ENCODE measurements at regions not wholly inside any gene's neighbourhood (a gene's known extent, or its start where the extent isn't known, plus 50 kb on each side); places are given as distances from the start of the nearest gene placed in this dataset.

DNA sequence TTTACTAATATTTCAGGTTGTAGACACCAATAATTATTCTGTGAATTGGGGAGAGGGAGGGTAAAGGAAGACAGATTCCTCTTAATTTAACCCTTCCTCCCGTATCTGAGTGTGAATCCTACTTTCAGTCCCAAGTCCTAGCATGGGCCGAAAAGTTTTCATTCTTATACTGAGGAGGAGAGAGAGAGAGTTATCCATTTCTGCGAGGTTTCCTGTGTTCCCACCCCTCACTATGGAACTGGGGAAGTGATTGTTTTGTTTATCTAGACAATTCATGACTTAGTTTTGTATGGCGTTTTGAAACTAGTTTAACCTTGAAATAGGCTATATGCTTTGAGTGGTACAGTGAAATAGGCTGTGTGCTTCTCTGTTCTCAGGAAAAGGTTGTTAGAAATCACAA is 134.0 kb upstream of the DPYD start:
- DNase-seq = no peak

DNA sequence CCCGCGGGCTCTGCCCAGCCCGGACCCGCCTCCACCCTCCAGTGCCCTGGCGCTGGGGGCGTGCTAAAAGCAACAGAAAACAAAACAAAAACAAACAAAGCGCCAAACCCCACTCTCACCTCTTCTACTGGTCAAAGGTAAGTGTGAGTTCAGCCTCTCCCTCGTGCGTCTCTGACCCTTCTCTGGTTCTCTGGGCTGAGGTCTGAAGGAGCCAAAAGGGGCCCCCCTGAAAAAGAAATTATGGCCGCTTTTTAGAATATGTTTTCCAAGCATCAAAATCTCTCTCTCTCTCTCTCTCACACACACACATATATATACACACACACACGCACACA is 133.5 kb upstream of the DPYD start:
- DNase-seq = no peak

DNA sequence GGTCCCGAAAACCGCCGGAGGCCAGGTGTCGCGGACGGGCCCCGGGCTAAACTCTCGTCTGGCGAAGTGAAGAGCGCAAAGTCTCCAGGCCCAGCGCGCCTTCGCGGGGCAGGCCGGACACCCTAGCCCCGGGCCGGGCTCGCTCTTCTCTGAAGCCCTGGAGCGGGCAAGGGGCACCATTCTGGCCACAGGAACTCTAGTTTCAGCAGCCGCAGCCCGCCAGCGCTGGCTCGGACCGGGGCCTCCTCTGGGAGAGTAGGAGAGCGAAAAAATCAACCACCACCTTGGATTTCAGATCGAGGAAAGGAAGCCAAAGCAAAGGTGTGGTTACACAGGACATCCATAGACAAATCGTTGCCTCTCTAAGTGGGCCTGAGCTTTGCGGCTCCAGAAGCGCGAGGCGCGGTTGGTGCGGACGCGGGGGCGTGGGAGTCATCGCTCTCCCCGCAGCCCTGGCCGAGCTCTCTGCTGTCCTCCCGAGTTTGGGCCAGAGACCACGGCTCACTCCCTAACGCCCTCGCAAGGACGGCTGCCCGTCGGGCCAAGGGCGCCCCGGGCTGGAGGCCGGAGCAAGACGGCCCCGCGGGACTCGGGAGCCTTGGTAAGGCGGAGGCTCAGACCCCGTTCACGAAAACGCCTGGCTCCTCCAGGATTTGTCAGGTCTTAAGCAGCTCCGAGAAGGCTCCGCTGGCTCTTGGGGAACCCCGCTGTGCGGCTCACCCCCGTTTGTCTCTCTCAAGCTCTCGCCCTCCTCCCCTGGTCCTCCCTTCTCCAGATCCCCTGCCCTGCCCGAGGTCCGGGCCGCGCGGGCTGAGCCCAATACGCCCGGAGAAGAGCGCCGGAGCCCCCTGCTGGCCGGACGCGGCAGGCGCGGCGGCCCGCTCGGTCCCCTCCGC is 132.9 kb upstream of the DPYD start:
- DNase-seq = peak; percentile 64

DNA sequence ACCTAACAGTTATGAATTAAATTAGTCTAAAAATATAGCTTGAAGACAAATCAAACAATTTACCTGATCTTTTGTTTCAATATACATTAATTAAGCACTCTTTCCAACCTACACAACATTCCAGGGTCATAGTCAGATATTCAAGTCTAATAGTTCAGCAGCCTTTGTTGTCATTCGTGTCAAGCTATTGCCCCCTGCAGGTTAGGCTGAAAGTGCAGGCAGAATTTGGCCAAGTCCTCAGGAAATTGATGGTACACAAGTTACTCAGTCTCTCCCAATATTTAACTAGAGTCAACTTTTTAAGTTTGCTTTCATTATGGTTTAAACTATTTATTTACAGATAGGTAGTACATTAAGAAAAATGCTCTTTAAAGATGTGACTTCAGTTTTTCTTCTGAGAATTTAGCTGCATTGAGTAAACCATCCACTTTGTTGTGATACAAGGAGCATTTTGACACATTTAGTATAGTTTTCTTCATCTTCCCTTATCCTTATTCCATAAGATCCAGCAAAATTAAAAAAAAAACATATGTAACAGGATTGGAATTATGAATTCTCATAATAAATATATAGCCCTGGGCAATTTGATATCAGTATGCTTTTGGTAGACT is 130.3 kb upstream of the DPYD start:
- peak; percentile 71 for DNase-seq

DNA sequence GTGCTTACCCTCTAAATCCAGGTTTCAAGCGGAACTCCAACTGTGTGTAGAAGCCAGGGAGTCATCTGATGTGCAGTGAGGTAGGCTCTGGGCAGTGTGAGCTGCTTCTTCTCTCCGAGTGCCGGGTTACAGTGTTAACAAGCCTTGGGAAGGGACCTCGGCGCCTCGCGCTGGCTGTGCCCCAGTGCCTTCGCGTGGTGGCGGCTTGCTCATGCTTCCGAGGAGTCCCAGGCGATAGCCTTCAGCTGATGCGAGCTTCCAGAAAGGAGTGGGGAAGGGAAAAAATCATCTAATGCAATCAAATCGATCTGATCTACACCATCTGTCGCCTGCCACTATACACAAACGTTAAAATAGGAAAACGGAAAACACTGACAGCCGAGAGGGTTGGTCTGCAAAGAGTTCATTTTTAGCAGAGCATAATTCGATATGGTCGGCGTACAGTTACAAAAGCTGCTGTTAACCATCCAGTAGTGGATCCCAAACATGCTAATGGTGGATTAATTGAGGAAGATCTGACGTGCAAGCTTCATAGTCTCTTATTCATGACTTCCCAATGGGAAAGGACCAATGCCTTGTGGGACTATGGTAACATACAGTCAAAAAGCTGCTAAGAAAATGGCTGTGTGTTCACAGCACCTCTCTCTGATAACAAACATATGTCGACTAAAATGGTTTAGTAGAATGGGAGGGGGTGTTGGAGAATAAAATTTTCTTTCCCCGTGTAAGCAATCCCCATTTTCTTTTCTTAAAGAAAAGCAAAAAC is 128.7 kb upstream of the DPYD start:
- no peak for DNase-seq

DNA sequence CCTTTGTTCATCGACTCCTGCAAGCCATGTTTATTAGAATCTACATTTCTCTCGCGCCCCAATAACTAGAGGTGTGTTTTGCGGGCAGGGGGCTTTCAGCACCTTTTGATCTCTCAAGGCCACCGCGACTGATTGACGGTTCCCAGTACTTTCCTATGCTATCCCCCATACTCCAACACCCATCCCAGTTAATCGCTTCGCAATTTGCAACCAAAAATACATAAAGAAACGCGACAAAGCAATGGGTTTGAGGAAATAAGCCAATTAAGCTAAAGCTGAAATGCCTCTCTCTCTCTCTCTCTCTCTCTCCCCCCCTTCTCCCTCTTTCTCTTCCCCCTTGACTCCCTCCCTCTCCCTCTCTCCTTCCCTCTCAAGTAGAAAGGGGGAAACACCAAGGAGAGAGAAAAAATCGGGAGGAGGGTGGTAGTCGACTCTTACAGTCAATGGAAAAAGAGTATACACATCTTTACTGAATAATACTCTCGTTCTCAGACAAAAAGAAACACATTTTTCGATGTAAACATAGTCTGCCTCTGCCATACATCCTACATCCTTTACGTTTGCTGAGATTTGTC is 128.0 kb upstream of the DPYD start:
- no peak for DNase-seq

DNA sequence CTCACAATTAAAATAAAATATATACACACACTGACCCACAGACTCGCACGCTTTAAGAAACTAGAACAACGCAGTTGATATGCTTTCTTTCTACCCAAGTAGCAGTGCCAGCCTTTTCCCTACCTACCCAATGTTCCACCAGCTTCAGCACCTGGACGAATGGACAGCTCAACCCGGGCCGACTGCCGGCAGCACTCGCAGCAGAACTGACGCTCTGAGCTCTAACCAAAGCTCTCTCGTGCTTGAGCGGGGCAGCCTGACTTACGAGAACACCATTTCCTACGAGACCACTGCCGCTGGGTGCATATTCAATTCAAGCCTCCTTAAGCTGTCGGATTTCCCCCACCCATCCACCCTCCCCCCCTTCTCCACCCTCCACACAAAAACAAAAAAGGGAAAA is 127.4 kb upstream of the DPYD start:
- peak; percentile 68 for DNase-seq

DNA sequence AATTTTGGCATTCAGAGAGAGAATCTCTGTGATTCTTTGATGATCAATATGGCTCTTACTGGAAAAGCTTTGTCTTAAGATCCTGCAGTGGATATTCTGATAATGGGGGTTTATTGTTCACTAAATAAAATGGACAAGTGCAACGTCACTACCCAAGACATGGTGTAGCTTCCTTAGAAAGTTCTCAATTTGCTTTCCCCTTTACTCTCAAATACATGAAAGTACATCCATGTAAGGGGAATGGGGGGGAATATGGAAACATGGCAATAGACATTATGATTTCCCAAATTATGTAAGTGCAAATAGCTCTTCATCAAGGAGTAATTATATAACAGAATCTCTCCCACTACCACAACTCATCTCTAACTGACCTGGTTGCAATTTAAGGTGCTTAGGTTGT is 126.3 kb upstream of the DPYD start:
- no peak for DNase-seq

DNA sequence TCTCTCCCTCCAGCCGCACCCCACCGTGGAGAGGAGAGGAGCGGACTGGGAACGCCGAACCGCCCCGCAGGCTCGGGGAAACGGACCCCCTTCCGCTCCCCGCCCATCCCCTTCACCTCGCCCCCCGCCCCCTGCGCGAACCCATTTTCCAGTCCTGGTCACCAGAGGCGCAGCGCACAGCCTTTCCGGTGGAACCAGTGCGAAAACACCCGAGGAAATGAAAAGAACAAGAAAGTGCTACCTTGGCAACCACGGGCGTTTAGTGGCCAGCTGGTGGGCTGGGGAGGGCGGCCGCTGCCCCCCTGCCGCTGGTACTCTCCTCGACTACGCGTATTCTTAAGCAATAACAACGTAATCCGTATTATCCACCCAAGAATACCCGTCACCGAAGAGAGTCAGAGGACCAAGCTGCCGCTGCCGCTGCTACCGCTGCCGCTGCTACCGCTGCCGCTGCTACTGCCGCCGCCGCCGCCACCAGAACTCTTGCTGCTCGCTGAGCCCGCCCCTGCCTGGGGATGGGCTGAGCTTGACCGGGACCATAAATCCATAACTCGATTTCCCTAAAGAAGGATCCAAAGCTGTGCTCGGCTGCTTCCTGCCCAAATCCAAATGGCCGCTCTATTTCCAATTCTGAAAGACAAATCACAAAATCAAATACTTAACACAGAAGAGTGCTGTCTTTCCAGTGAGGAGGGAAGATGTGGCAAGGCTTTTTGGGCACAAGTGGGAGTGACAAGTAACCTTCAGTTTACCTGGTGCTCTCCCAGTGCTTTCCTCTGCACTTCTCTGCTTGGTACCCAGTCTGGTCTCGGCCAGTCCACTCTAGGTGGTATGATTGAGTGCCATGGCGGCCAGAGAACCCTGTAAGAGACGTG is 125.2 kb upstream of the DPYD start:
- DNase-seq = peak; percentile 25

DNA sequence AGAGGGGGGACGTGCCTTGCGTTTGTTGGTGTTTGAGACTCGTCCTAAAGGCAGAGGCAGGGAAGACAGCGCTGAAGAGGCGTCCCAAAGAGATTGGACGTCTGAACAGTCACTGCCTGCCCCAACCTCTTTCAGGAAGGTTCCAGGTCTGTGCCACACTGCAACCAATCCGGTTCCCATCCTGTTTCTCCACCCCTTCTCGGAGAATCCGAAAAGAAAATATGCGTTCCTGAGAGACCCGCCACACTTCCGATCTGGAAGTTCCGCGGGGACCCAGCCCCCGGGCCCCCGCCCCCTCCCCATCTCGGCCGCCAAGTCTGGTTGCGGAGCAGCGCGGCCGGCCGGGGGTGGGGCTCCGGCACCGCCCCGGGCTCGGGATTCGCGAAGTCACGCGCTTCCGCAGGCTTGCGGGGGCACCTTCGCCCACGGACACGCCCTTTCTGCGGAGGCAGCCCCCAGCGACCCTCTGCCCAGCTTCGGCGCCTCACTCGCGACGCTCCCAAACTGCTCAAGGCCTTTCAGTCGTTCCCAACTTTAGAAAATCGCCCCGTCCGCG is 124.5 kb upstream of the DPYD start:
- DNase-seq = peak; percentile 18

DNA sequence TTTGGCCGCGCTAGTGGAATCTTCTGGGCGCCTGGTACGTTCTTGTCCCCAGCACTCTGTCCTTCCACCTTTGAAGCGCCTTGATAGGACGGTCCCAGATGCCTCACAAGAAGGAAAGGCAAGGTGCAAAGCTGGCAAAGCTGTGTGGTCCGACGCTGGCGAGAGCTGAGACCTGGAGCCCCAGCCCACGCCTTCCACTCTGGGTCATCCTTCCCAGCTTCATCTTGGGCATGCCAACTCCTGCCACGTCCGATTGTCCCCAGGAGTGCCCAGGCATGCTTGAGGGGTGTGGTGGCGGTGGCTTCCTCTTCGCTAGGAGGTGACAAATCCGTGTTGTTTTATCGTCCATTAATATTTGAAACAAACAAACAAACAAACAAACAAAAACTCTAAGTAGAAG is 123.9 kb upstream of the DPYD start:
- DNase-seq = no peak

DNA sequence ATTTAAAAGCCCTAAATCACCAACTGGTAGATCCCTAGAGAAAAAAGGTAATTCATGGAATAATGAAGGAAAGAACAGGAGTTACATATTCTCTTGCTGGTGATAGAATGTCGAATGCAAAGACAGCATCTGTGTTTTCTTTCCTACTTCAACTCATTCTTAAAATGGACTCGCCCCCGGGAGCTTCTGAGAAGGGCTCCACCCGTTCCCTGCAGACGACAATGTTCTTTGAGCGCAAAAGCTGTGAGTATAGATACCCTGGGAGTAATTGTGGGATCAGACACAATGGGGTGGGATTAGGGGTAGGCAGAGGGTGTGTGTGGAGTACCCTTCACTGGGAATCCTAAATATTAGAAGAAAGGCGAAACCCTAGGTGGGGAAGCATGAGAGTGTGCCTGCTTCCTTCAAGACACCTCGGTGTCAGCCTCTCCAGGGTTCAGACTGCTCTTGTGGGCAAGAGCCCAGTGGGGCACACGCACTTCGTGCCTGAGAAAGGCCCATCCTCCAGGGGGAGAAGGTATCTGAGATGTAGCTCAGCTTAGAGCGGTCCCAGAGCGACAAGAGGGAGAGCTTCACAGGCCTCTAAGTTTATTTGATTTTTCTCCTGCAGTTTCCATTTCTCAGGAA is 123.3 kb upstream of the DPYD start:
- no peak for DNase-seq

DNA sequence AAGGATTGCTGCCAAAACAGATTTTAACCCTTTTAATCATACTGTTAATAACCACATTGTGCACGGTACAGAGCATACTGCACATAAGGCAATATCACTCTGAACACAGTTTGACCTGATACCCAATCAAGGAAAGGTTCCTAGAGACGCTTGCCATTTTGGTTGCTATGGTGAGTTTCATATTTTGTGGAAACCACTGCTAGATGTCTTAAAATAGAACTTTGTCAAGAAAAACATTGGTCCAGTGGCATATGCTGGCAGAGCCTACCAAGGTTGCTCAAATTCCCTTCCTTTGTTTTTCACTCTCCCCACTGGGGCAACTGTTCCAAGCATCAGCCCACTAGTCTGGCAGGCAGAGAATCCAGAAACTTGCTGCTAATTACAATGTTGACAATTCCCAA is 114.8 kb upstream of the DPYD start:
- no peak for DNase-seq

DNA sequence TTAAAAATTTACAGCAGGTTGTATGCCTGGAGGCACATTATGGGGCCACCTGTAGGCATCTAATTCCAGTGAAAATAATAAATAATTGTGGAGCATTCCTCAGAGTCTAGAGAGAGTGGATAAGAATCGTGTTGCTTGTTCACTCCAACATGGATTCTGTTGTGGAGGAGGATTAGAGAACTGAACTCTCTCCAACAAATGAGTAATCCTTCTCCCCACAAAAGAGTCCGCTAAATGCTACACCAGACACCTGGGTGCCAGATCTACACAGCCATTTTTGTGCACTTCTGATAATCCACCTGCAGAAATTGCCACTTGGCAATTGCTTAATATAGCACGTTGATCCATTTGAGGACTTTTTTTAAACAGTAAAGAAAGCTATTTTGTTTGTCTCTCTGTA is 113.7 kb upstream of the DPYD start:
- no peak for DNase-seq

DNA sequence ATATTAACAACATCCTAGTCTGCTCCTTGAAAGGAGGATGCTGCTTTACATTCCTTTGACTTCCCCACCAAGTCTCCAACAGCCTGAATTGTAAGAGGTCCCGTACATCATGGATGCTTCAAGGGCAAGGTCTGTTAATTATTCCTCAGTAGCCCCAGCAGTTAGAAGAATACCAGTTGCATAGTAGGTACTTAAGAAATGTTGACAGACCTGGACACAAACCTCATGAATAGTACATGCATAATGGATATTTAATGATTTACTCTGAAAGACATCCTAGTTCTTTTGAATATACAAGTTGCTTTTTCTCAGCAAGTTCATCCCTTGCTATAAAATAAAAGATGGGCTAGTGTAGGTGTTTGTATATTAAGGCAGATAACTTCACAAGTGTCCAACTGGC is 112.1 kb upstream of the DPYD start:
- DNase-seq = no peak

DNA sequence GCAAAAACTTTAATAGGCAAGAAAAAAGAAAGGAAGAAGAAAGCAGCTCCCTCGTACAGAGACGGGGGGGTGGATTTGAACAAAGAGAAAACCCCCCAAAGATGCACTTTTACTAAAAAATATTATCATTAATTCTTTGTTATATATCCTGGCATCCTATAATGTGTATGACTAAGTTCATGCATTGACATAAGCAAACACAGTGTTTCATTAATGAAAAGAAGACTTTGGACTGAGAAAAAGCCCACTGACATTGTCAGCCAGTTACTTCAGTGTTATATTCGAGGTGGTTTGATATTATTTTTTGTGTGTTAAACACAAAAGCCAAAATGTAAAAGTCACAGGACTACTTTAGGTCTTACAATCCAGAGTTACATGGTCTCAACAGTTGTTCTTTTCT is 110.1 kb upstream of the DPYD start:
- no peak for DNase-seq

DNA sequence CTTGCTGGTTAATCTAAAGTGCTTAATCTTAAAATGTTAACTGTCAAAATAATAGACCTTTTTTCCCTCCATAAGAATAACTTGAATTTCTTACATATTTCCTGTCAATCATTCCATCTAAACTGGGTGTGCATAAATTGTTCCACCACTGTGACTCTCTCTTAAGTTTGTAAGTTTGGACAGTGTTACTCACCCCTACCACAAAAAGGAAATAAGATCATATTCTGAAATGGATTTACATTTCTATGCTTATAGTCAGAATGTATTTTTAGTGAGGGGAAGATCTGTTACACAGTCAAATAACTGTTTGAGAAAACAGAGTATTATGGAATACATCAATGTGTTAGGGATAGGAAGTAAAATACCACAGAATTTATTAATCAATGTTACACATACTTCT is 109.6 kb upstream of the DPYD start:
- no peak for DNase-seq

DNA sequence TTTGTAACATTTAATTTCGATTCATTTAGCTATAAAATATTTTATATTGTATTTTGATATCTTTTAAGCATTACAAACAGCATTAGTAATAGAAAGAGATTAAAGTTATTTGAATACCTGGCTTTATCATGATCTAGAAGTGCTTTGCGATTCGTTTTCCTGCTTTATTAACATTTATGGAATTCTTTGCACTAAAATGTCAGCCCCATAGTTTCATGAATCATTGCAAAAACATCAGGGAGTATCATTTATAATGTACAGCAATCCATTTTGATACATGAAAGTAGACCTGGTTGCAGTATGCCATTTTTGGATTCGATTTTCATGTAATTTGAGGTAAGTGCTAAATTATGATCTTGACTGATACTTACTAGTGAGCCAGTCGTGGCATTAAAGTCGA is 108.0 kb upstream of the DPYD start:
- DNase-seq = no peak

DNA sequence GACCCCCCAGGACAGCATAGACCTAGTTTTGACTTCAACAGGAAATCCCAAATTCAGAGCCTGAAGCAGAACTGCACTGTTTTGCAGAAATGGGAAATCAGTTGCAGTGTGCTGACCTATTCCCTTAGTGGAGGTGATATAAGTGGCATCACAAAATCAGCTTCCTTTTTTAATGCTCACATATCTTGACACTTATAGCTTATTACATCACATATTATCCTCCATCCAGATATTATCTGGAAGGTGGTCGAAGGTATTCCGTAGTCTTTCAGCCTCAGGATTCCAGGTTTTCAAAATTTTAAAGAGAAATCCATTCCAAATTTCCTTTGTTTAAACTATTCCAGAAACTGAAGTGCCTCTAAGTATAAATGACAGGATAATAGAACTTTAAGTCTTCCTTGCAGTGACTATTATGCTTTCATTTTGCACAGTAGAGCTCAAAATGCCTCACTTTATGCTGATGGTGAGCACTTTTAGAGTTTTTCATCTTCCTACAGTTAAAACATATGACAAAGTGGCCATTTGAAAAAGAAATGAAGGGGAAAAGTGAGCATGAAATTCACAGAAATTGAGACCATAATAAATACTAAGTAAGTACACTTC is 106.4 kb upstream of the DPYD start:
- no peak for DNase-seq

DNA sequence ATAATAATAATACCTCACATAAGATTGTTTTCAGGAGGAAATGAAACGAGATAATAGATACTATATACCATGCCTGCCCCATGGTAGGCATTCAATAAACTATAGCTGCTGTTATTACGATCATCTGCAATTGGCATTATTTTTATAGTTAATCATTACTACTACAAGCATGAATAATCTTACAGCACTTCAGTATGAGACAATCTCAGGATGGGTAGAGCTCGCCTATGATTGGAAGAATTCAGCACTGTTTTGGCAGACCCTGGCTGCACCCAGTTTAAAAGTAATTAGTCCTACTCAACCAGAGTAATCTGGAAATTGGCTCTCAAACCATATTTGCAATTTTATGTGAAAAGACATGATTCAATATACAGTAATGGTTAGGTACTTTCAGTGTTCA is 105.0 kb upstream of the DPYD start:
- DNase-seq = no peak

DNA sequence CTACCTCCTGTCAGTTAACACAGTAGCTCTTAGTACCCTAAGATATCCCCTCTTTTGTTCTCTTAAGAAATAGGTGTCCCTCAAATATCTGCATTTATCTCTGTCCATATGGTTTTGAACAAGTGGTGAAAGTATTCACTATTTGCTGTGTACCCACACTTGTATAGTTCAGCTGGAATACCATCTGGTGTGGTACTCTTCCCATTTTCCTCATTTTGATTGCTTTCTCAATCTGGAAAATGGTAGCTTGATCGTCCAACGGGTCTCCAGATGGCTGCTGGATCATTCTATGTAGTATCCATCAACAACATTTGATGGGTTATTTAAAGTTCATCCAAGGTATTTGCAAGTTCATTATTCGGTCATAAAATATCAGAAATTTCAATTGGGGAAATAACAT is 100.3 kb upstream of the DPYD start:
- DNase-seq = no peak

DNA sequence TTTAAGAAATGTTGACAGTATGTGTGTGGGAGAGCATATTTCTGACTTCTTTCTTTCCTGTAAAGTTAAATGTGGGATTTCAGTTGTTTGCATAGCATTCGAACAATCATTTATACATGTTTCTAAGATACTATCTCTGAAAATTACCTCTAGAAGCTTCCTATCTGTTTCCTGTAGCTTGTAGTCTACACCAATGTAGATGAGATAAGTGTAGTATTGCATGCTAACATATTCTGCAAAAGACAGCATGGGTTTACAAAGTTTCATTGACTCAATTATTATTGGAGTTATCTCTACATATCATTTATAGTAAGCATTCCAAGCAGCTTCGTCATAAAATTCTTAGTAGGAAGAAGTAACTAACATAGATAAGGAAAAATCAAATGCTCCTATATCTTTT is 98.9 kb upstream of the DPYD start:
- DNase-seq = no peak

All from activated T-cell treated with anti-CD3 and anti-CD28 coated beads, Interleukin-2, amount 50 U/mL, for 1 hour (primary cell).